ENCODE measurements at regions not wholly inside any gene's neighbourhood (a gene's known extent, or its start where the extent isn't known, plus 50 kb on each side); places are given as distances from the start of the nearest gene placed in this dataset.

DNA sequence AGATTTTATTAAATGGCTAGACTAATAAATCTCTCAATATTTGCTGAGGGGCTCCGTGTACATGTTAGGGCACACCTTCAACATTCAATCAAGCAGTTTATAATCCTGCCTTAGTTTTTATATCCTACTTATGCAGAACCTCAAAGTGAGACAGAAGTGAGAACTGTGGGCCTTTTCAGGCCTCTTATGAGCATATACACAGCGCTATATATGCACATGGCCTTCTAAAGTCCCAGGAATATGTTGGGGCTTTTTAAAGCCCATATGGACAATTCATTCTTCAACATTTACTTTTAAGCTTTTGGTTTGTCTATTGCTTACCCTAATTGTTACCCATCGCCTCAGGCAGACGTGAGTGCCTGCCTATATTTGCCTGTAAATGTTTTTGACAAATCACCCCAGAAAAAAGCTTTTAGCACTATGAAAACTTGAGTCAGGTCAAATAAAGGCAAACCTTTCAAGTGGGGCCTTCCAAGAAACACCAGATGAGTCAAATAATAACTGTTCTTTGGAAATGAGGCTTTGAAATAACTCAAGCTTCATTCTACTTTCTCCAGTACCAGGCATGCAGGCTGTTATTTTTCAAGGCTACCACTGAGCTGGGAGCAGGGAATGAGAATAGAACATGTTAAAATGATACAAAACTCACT, 58.2 kb downstream of the ESM1 start:
- DNase-seq (ENCODE audit: insufficient read length), result no peak
- TF ChIP-seq POLR2AphosphoS5 (IDR thresholded peaks at IDR 0.05; ENCODE audit: low read depth, low read length) (no peak), POLR2A (IDR thresholded peaks at IDR 0.05; ENCODE audit: low read depth, low read length) (no peak), TAF1 (IDR thresholded peaks at IDR 0.05; ENCODE audit: borderline replicate concordance, low read depth, low read length) (no peak)
- no peak for FAIRE-seq

DNA sequence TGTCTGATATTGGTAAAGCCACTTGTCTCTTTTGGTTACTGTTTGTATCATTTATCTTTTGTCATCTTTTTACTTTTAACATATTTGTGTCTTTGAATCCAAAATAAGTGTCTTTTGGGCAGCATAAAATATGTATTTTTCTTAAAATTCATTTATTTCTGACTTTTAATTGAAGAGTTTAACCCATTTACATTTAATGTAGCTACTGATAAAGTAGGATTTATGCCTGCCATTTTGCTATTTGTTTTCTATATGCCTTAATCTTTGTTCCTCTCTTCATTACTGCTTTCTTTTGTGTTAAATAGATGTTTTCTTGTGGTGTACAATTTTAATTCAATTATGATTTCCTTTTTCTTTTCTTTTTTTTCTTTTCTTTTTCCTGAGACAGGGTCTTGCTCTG, 60.9 kb downstream of the ESM1 start:
- FAIRE-seq (no peak), DNase-seq (ENCODE audit: insufficient read length) (no peak)
- TF ChIP-seq POLR2AphosphoS5 (IDR thresholded peaks at IDR 0.05; ENCODE audit: low read depth, low read length) (no peak), TAF1 (IDR thresholded peaks at IDR 0.05; ENCODE audit: borderline replicate concordance, low read depth, low read length) (no peak), POLR2A (IDR thresholded peaks at IDR 0.05; ENCODE audit: low read depth, low read length) (no peak)

DNA sequence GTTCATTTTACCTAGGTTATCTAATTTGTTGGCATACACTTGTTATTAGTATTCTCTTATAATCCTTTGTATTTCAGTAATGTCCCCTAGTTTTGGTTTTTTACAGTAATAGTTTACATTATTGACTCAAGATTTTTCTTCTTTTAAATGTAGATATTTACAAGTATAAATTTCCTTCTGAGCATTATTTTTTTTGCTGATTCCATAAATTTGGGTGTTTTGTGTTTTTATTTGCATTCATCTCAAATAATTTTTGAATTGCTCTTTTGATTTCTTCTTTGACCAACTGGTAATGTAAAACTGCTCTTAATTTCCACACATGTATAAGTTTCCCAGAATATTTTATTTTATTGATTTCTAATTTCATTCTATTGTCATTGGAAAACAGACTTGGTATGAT, 68.1 kb downstream of the ESM1 start:
- FAIRE-seq, result no peak
- TF ChIP-seq POLR2AphosphoS5 (IDR thresholded peaks at IDR 0.05; ENCODE audit: low read depth, low read length) (no peak), TAF1 (IDR thresholded peaks at IDR 0.05; ENCODE audit: borderline replicate concordance, low read depth, low read length) (no peak), POLR2A (IDR thresholded peaks at IDR 0.05; ENCODE audit: low read depth, low read length) (no peak)
- no peak for DNase-seq (ENCODE audit: insufficient read length)

DNA sequence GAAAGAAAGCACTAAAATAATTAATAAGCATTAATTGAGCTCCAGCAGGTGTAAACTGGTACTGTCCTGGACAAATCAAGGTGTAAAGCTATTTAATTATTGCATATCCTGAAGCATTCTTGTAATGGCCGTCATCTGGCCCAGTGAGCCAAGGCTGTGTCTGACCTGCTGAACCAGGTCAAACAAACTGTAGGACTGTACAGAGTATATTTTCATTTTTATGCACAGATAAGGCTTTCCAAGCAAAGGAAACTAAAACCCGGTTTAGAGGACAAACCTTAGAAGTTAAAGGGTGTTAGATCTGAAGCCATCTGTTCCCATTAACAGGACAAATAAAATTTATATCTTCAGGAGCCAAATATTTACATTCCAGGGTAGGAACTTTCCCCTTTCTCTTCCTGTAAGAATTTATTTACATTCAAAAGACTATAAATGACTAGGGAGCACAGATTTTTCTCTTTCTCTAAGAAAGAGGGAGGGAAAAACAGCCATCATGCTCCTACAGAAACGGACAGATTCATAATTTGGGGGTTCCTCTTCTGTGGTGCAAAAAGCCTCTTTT, 69.8 kb downstream of the ESM1 start:
- FAIRE-seq (no peak), DNase-seq (ENCODE audit: insufficient read length) (no peak)
- no peak for TF ChIP-seq POLR2AphosphoS5 (IDR thresholded peaks at IDR 0.05; ENCODE audit: low read depth, low read length)
- TF ChIP-seq POLR2A (IDR thresholded peaks at IDR 0.05; ENCODE audit: low read depth, low read length), result no peak
- TF ChIP-seq TAF1 (IDR thresholded peaks at IDR 0.05; ENCODE audit: borderline replicate concordance, low read depth, low read length), result no peak

DNA sequence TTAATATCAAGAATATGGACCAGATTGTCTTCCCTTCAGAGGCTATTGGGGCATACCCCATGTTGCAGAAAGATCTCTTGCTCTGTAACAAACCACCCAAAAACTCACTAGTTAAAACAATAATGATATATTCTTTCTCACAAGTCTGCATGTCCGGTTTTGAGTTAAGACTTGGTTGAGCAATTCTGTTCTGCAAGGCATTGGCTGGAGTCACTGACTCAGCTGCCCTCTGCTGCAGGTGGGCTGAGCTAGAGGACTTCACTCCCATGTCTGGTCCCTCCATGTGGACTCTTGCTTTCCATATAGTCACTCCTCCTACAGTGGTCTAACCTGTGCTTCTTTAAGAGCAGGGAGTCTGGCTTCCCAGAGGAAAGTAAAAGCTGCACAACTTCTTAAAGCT, 73.4 kb downstream of the ESM1 start:
- TF ChIP-seq TAF1 (IDR thresholded peaks at IDR 0.05; ENCODE audit: borderline replicate concordance, low read depth, low read length) (no peak), POLR2AphosphoS5 (IDR thresholded peaks at IDR 0.05; ENCODE audit: low read depth, low read length) (no peak), POLR2A (IDR thresholded peaks at IDR 0.05; ENCODE audit: low read depth, low read length) (no peak)
- no peak for FAIRE-seq
- no peak for DNase-seq (ENCODE audit: insufficient read length)

DNA sequence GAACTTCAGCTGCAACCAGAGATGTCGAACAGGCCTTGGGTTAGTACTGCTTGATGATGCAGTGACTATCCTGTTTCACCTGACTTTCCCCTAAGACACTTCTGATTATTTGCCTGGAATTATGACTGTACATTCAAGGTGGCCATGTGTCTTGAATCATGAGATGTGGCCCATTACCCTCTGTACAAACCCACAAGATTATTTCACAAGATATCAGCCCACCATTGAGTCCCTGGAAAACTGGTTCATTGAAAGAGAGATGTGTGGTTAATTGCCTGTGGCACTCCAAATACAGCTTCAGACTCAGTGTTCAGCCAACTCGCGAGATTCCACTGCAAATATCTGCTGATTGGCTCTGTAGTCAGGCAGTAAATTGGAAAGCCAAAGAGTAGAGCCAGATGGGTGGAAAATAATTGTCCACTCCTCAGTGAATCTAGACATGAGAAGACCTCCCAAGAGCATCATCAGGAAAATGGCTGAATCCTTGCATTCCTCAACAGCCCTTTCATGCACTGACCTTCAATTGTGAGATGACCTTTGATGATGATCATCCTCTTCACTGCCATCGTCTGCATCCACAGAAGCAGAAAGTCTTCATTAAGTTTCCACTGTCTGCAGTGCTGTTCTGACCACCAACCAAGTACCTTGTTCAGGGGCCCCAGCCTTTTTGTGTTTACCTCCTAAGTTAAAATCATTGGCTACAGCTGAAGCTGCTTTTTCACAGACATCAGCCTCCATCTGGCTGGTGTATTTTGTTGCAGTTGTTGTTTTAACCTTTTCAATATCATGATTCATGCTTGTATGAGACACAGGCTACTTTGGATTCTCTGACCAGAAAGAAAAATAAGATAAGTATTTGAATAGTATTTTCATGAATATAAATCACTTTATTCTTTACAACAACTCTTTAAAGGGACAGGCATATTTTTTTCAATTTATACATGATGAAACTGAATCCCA, 75.2 kb downstream of the ESM1 start:
- no peak for FAIRE-seq
- no peak for TF ChIP-seq POLR2AphosphoS5 (IDR thresholded peaks at IDR 0.05; ENCODE audit: low read depth, low read length)
- no peak for TF ChIP-seq TAF1 (IDR thresholded peaks at IDR 0.05; ENCODE audit: borderline replicate concordance, low read depth, low read length)
- TF ChIP-seq POLR2A (IDR thresholded peaks at IDR 0.05; ENCODE audit: low read depth, low read length), result no peak
- DNase-seq (ENCODE audit: insufficient read length), result no peak

DNA sequence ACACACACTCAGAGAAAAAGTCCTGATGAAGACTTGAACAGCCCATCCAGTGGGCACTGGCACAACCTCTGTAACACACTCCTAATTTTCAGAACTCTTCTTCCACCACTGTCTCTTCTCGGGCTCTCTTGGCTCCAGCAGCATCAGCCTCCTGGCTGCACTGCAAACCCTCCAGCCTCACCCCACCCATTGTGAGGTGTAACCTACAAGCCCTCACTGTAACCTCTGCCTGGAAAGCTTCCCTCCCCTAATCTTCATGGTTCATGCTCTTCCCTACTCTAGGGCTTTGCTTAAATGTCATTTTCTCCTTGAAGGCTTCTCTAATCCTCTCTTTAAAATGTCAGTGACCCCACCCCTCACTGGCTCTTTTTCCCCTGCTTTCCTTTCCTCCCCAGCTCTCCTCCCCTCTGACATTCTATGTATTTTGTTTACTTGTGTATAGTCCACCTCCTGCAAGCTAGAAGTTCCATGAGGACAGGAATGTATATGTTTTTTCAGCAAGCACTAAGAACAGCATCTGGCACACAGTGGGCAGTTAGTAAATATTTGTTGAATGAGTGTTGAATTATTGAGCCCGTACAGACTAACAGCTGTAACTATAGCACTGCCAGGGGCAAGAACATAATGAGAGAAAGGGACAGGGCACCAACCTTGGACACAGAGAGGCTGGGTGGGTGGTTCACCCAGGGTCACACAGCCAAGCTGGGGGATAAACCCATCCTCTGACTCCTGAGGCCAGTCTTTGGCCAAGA, 76.4 kb downstream of the ESM1 start:
- TF ChIP-seq POLR2A (IDR thresholded peaks at IDR 0.05; ENCODE audit: low read depth, low read length) (no peak), POLR2AphosphoS5 (IDR thresholded peaks at IDR 0.05; ENCODE audit: low read depth, low read length) (no peak), TAF1 (IDR thresholded peaks at IDR 0.05; ENCODE audit: borderline replicate concordance, low read depth, low read length) (no peak)
- DNase-seq (ENCODE audit: insufficient read length) (no peak), FAIRE-seq (no peak)

DNA sequence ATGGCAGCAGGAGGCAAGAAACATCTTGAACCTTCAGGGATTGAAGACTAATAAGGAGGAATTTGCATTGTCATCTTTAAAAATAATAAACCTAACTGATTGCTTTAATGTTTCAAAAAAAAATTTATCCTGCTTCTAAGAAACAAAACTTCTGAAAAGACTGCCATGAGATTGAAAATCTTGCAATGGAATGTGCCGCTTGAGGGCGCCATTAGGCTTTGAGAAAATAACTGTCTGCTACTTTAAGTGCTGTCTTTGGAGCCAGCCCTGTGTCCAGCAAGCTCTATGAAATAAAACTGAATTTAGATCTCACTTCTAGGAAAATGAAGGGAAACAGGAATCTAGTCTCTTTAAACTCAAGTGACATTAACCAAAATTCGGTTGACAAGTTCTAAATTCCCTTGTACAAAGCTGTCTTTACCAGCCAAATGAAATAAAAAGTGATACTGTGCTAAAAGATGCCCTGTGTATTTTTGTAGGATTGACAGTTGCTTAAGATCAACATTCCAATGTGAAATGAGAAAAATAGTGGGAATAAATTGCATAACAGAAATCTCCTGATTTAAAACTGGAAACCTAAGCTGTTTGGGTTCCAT, 79.4 kb downstream of the ESM1 start:
- TF ChIP-seq TAF1 (IDR thresholded peaks at IDR 0.05; ENCODE audit: borderline replicate concordance, low read depth, low read length) (no peak), POLR2A (IDR thresholded peaks at IDR 0.05; ENCODE audit: low read depth, low read length) (no peak), POLR2AphosphoS5 (IDR thresholded peaks at IDR 0.05; ENCODE audit: low read depth, low read length) (no peak)
- no peak for DNase-seq (ENCODE audit: insufficient read length)
- FAIRE-seq, result peak; percentile 48

DNA sequence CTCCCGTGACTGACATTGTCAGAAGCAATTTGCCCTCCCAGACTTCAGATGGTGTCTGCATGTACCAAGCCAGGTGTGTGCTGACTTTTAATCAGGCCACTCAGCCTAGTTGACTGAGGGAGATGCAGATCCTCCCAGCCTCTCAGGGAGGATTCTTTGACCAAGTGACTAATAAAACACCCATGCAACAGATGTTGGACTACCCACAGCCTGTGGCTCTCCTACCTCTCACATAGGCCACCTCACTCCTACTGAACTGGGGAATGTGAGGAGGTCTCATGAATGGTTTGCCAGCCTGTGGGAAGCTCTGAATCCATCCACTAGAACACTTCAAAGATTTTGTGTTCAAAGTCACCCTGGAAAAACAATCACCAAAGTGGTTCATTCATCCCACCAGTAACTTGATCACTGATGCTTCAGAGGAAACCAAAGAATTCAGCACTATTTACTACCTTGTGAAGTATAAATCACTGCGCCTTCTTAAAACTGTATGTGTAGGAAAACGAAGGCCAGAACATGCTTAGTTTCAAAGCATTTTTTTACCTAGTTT, 80.1 kb downstream of the ESM1 start:
- DNase-seq (ENCODE audit: insufficient read length), result no peak
- no peak for FAIRE-seq
- TF ChIP-seq POLR2A (IDR thresholded peaks at IDR 0.05; ENCODE audit: low read depth, low read length) (no peak), TAF1 (IDR thresholded peaks at IDR 0.05; ENCODE audit: borderline replicate concordance, low read depth, low read length) (no peak), POLR2AphosphoS5 (IDR thresholded peaks at IDR 0.05; ENCODE audit: low read depth, low read length) (no peak)

DNA sequence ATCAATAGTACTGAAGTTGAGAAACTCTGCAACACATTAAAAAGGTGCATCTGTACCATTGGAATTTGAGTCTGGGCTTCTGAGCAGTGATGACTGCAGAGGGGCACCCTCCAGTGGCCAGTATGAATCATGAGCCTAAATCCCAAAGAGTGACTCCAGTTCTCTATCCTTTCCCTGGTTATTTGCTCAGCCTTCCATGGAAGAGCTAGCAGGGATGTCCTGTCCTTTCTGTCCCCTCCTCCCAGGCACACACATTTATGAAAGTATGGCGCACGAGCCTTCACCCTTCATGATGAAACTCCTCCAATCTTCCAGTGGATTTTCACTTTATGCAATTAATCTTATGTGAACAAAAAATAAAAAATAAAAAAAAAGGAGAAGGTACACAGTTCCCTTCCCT, 81.0 kb downstream of the ESM1 start:
- DNase-seq (ENCODE audit: insufficient read length) (no peak), FAIRE-seq (no peak)
- TF ChIP-seq POLR2AphosphoS5 (IDR thresholded peaks at IDR 0.05; ENCODE audit: low read depth, low read length), result no peak
- TF ChIP-seq POLR2A (IDR thresholded peaks at IDR 0.05; ENCODE audit: low read depth, low read length), result no peak
- TF ChIP-seq TAF1 (IDR thresholded peaks at IDR 0.05; ENCODE audit: borderline replicate concordance, low read depth, low read length), result no peak

All from GM12892 (cell line).